H1 (cell line): ENCODE measurements at regions not wholly inside any gene's neighbourhood (a gene's known extent, or its start where the extent isn't known, plus 50 kb on each side); places are given as distances from the start of the nearest gene placed in this dataset.

Source experiments
- CTCF ChIA-PET: fragments of 300-600 bp; sonication (Branson Sonifier 250); formaldehyde crosslinking; loops from one replicate; lab custom pipeline; 2021; ENCODE audit not compliant: partially characterized antibody; lab: Charles Lee
- POLR2A ChIA-PET: fragments of 300-600 bp; sonication (Branson Sonifier 250); formaldehyde crosslinking; loops from one replicate; lab custom pipeline; 2021; ENCODE audit warnings: inconsistent platforms; ENCODE audit not compliant: partially characterized antibody; lab: Charles Lee
- DNase-seq, 2 experiments: peaks; one replicate each; pipeline versions ENCODE4 v3.0.0 to v3.0.0-alpha.2; 2010 to 2022; ENCODE audit warnings: low spot score in 2 of 2, low read depth in 1 of 2, mixed read lengths in 1 of 2
- FAIRE-seq: peaks from 2 replicates; lab custom pipeline; 2011; peaks lifted over from hg19 to GRCh38; lab: Jason Lieb, UNC
- H2AFZ ChIP-seq: 2 replicates; pipeline ENCODE4 v1.8.1; 2012; ENCODE audit warnings: low read length, inconsistent platforms
- H2AK5ac ChIP-seq: 2 replicates; pipeline ENCODE4 v1.6.1; 2013; ENCODE audit warnings: low read depth, low read length
- H2BK120ac ChIP-seq: replicated peaks from 2 replicates; pipeline ENCODE3; 2013; ENCODE audit warnings: low read depth, low read length, inconsistent platforms
- H2BK12ac ChIP-seq: 2 replicates; pipeline ENCODE4 v1.6.1; 2013; ENCODE audit warnings: low read depth, low read length
- H2BK15ac ChIP-seq: 2 replicates; pipeline ENCODE4 v1.6.1; 2013; ENCODE audit warnings: low read length
- H2BK20ac ChIP-seq: 2 replicates; pipeline ENCODE4 v1.6.1; 2013; ENCODE audit warnings: low read length
- H2BK5ac ChIP-seq: 2 replicates; pipeline ENCODE4 v1.6.1; 2013; ENCODE audit warnings: low read depth, low read length
- H3K14ac ChIP-seq: 2 replicates; pipeline ENCODE4 v1.6.1; 2013; ENCODE audit warnings: inconsistent platforms; ENCODE audit not compliant: insufficient read length
- H3K18ac ChIP-seq: 2 replicates; pipeline ENCODE4 v1.6.1; 2013; ENCODE audit warnings: low read length; ENCODE audit errors: extremely low read depth
- H3K23ac ChIP-seq: 2 replicates; pipeline ENCODE4 v1.6.1; 2013; ENCODE audit warnings: inconsistent platforms; ENCODE audit not compliant: insufficient read length
- H3K23me2 ChIP-seq: 2 replicates; pipeline ENCODE4 v1.6.1; 2013; ENCODE audit warnings: low read depth, low read length
- H3K27ac ChIP-seq: 2 replicates; pipeline ENCODE4 v1.6.1; 2011; ENCODE audit warnings: low read depth, low read length, inconsistent platforms
- H3K27me3 ChIP-seq, 4 experiments: replicated peaks in 1 of 4; 1 replicate in 1 of 4; 2 replicates in 3 of 4; pipeline versions ENCODE4 v1.6.1 to v1.8.1; 2011 to 2013; ENCODE audit warnings: low read length in 3 of 4, mild to moderate bottlenecking in 3 of 4, inconsistent platforms in 2 of 4, mixed read lengths in 2 of 4, moderate library complexity in 1 of 4; ENCODE audit not compliant: control insufficient read depth in 3 of 4, insufficient read depth in 3 of 4; ENCODE audit errors: extremely low read depth in 1 of 4
- H3K36me3 ChIP-seq, 4 experiments: 2 replicates each; pipeline versions ENCODE4 v1.6.1 to v1.8.1; 2011 to 2013; ENCODE audit warnings: mild to moderate bottlenecking in 4 of 4, low read length in 3 of 4, moderate library complexity in 2 of 4, control low read depth in 1 of 4, inconsistent platforms in 1 of 4; ENCODE audit not compliant: insufficient read depth in 4 of 4, control insufficient read depth in 2 of 4
- H3K4ac ChIP-seq: replicated peaks from 2 replicates; pipeline ENCODE3; 2013; ENCODE audit warnings: low read length, low read depth, mixed read lengths, inconsistent platforms; ENCODE audit not compliant: insufficient read length
- H3K4me1 ChIP-seq, 4 experiments: replicated peaks in 1 of 4; 1 replicate in 1 of 4; 2 replicates in 3 of 4; pipeline versions ENCODE4 v1.6.1 to v1.8.1; 2011 to 2013; ENCODE audit warnings: low read length in 3 of 4, inconsistent platforms in 2 of 4, mixed read lengths in 1 of 4; ENCODE audit not compliant: insufficient read depth in 4 of 4, control insufficient read depth in 3 of 4
- H3K4me2 ChIP-seq, 2 experiments: 2 replicates each; pipeline versions ENCODE4 v1.6.1 to v1.8.1; 2011 to 2013; ENCODE audit warnings: low read depth in 2 of 2, low read length in 2 of 2, control low read depth in 1 of 2, inconsistent platforms in 1 of 2, mild to moderate bottlenecking in 1 of 2; ENCODE audit not compliant: insufficient read depth in 1 of 2
- H3K4me3 ChIP-seq, 4 experiments: fragments of 200-600, 300-600 bp in 1 of 4; sonication (generic), shearing (Covaris generic), sonication (Bioruptor Twin) in 1 of 4; 2 replicates each; pipeline versions ENCODE4 v1.5.1 to v1.8.1; 2011 to 2016; ENCODE audit warnings: low read length in 4 of 4, low read depth in 3 of 4, control low read depth in 2 of 4, inconsistent platforms in 2 of 4, mild to moderate bottlenecking in 2 of 4, mixed read lengths in 1 of 4, moderate library complexity in 1 of 4; ENCODE audit not compliant: insufficient read depth in 2 of 4; ENCODE audit errors: extremely low read depth in 1 of 4
- H3K56ac ChIP-seq: replicated peaks from 2 replicates; pipeline ENCODE3; 2013; ENCODE audit warnings: low read depth, mild to moderate bottlenecking, mixed read lengths, low read length, inconsistent platforms; ENCODE audit not compliant: insufficient read length
- H3K79me1 ChIP-seq: 2 replicates; pipeline ENCODE4 v1.6.1; 2013; ENCODE audit warnings: low read depth, low read length, control low read depth
- H3K79me2 ChIP-seq, 2 experiments: 2 replicates each; pipeline versions ENCODE4 v1.6.1 to v1.8.1; 2012 to 2013; ENCODE audit warnings: low read length in 2 of 2, mild to moderate bottlenecking in 2 of 2, inconsistent platforms in 1 of 2; ENCODE audit not compliant: insufficient read depth in 2 of 2, control insufficient read depth in 1 of 2
- H3K9ac ChIP-seq, 4 experiments: replicated peaks in 1 of 4; 1 replicate in 1 of 4; 2 replicates in 3 of 4; pipeline versions ENCODE4 v1.6.1 to v1.8.1; 2011 to 2013; ENCODE audit warnings: low read depth in 3 of 4, low read length in 3 of 4, control low read depth in 2 of 4, mild to moderate bottlenecking in 2 of 4, moderate library complexity in 2 of 4, inconsistent platforms in 1 of 4; ENCODE audit errors: extremely low read depth in 1 of 4
- H3K9me3 ChIP-seq, 2 experiments: 2 replicates each; pipeline versions ENCODE4 v1.6.1 to v1.8.1; 2012 to 2013; ENCODE audit warnings: mild to moderate bottlenecking in 2 of 2, moderate library complexity in 2 of 2, control low read depth in 1 of 2, inconsistent platforms in 1 of 2, low read depth in 1 of 2, low read length in 1 of 2, mixed read lengths in 1 of 2; ENCODE audit not compliant: insufficient read depth in 2 of 2
- H4K20me1 ChIP-seq, 2 experiments: replicated peaks in 1 of 2; 2 replicates each; pipeline versions ENCODE3 to v1.8.1; 2011 to 2013; ENCODE audit warnings: inconsistent platforms in 2 of 2, low read length in 2 of 2, mild to moderate bottlenecking in 1 of 2; ENCODE audit not compliant: insufficient read depth in 2 of 2, control insufficient read depth in 1 of 2
- H4K5ac ChIP-seq: 2 replicates; pipeline ENCODE4 v1.6.1; 2013; ENCODE audit warnings: low read length, low read depth, mixed read lengths, inconsistent platforms; ENCODE audit not compliant: insufficient read length
- H4K8ac ChIP-seq: 2 replicates; pipeline ENCODE4 v1.8.0; 2013; ENCODE audit warnings: mild to moderate bottlenecking, moderate library complexity, low read length, inconsistent platforms; ENCODE audit not compliant: insufficient read depth; ENCODE audit errors: extremely low read depth
- H4K91ac ChIP-seq: replicated peaks from 2 replicates; pipeline ENCODE3; 2013; ENCODE audit warnings: low read length, mixed read lengths, inconsistent platforms; ENCODE audit not compliant: insufficient read length
- CHD2 ChIP-seq: IDR thresholded peaks from 2 replicates; pipeline ENCODE4 v1.6.1; 2012; ENCODE audit warnings: low read length, improper control_type of control experiment
- CREB1 ChIP-seq: IDR thresholded peaks from 2 replicates; pipeline ENCODE4 v1.6.1; 2012; ENCODE audit warnings: inconsistent platforms
- WGBS, 2 experiments: shearing (Covaris generic) in 1 of 2; methylation state at CpG; one replicate each; pipeline versions ENCODE4 v1.1.6 to v1.1.7; 2013 to 2015; ENCODE audit warnings: low lambda C conversion rate in 2 of 2, mixed read lengths in 2 of 2, inconsistent platforms in 1 of 2, low coverage in 1 of 2, missing lambda C conversion rate in 1 of 2; ENCODE audit not compliant: insufficient replicate concordance in 2 of 2, insufficient coverage in 1 of 2, insufficient read length in 1 of 2; ENCODE audit errors: extremely low coverage in 1 of 2, missing lambda C conversion rate in 1 of 2; 5-methylcytosine and 5-hydroxymethylcytosine counted together

- Histone ChIP-seq H3K9me3 (no peaks in the 10 kb centered on the region), H3K79me1 (no peaks in the 10 kb centered on the region; the same call in 1 of the 2 replicates), H3K4me1 (peaks cover 5 to 17% (median 11%) of the 10 kb centered on the region in 4 experiments; a peak in 5 of 7 replicates), H3K27ac (no peak overlapping the region), H4K91ac (no peak overlapping the region), H3K4ac (no peak overlapping the region), H3K9ac (peak overlapping the region; percentile 9 to 62 (median 51); a peak in 6 of 7 replicates), H3K23ac (no peak overlapping the region), H3K79me2 (peaks cover 0 to 48% of the 10 kb centered on the region in 2 experiments; a peak in 3 of 4 replicates), H2AK5ac (no peak overlapping the region), H3K14ac (no peak overlapping the region), H3K56ac (no peak overlapping the region), H2BK120ac (no peak overlapping the region), H3K23me2 (peaks cover 27% of the 10 kb centered on the region; the same call in 1 of the 2 replicates), H2BK20ac (no peak overlapping the region), H3K4me3 (peak overlapping the region; percentile 47 to 72 (median 62)), H2BK5ac (no peak overlapping the region), H2BK12ac (no peak overlapping the region), H3K27me3 (peaks cover 0 to 7% (median 5%) of the 10 kb centered on the region in 4 experiments; a peak in 6 of 7 replicates), H4K20me1 (peaks cover 2 to 3% of the 10 kb centered on the region in 2 experiments), H3K36me3 (peaks cover 0 to 3% (median 0%) of the 10 kb centered on the region in 4 experiments; a peak in 1 of 8 replicates), H3K4me2 (peak overlapping the region; percentile 91 to 96), H2BK15ac (no peak overlapping the region), H2AFZ (peak overlapping the region; percentile 77; the same call in 1 of the 2 replicates), H4K5ac (peak overlapping the region; percentile 2), H4K8ac (peak overlapping the region; percentile 66; the same call in 1 of the 2 replicates), H3K18ac (0 out of 2 replicates have a peak overlapping the region, but pooled peaks have one; percentile 41)
- ChIA-PET POLR2A (interaction anchor here (1.2 kb wide), 1 partner anchor 14 kb away, joined by 3 read pairs; no protein-coding TSS in a partner anchor), CTCF (interaction anchor here (1.3 to 2.3 kb wide), 2 partner anchors 36 to 197 kb away, joined by 3 to 7 read pairs; no protein-coding TSS in a partner anchor)
- FAIRE-seq: no peak
- 7% methylated on average over 16 of the region's 24 CpGs; no CpG with 5 or more reads in 1 of the 2 experiments for WGBS, 2 experiments
- no peak for TF ChIP-seq CHD2
- TF ChIP-seq CREB1: 0 out of 2 replicates have a peak, but pooled peaks have one; percentile 6
- DNase-seq: no peak
Measured at GRCh38 chr7:131105294-131105798, 222.3 kb upstream of the MKLN1 start.
